Heart left ventricle (tissue), 13 donors: ENCODE measurements at regions not wholly inside any gene's neighbourhood (a gene's known extent, or its start where the extent isn't known, plus 50 kb on each side); places are given as distances from the start of the nearest gene placed in this dataset.

Experiments
- CTCF ChIP-seq, 12 donors: fragments of 200-600 bp; sonication (generic) in 4 of 12; IDR thresholded peaks; one replicate each; pipeline versions ENCODE4 v1.5.0 to v1.8.0; 2018 to 2022; ENCODE audit warnings: antibody characterized with exemption in 12 of 12, mild to moderate bottlenecking in 5 of 12
- POLR2A ChIP-seq, 2 donors: fragments of 450-650 bp; IDR thresholded peaks; one replicate each; pipeline ENCODE4 v1.6.1; 2017; ENCODE audit warnings: antibody characterized with exemption in 2 of 2, mild to moderate bottlenecking in 2 of 2, moderate library complexity in 2 of 2
- donor health status: ischemic (EF 13 %, LVEDD 7.1; RV severe dilation, severe dysfunction).
- donor health status: DM: no; HTN: yes; CAD: no.
- donor health status: DM: no; HTN: no; CAD: no.
- donor health status: ischemic (EF 25% LVEDD 6.9; RV normal size, moderate dysfunction).
- donor health status: ischemic (EF 25% LVEDD 5.7; RV mildly dilated, moderate dysfunction).
- donor health status: ischemic (EF 35%, LVEDD 5.7; RV mildly dilated, moderate dysfunction).
- donor health status: nonischemic (EF 11% LVEDD 7.7; RV severe dilation, severe dysfunction).
- donor health status: DM: yes; HTN: yes; CAD: no.
- donor health status: PGD.
- donor health status: ischemic (EF 29% LVEDD 5.4; RV normal size, mild dysfunction).
- donor health status: nonischemic (EF 23%, LVEDD 6.1; RV moderate dilation, normal function).

GRCh38 chr2:204089105-204089504 is 152.5 kb downstream of the ICOS start:
- TF ChIP-seq CTCF (IDR thresholded peaks at IDR 0.05) (no peak), POLR2A (IDR thresholded peaks at IDR 0.05) (no peak)
